ENCODE measurements at regions not wholly inside any gene's neighbourhood (a gene's known extent, or its start where the extent isn't known, plus 50 kb on each side); places are given as distances from the start of the nearest gene placed in this dataset.

DNA sequence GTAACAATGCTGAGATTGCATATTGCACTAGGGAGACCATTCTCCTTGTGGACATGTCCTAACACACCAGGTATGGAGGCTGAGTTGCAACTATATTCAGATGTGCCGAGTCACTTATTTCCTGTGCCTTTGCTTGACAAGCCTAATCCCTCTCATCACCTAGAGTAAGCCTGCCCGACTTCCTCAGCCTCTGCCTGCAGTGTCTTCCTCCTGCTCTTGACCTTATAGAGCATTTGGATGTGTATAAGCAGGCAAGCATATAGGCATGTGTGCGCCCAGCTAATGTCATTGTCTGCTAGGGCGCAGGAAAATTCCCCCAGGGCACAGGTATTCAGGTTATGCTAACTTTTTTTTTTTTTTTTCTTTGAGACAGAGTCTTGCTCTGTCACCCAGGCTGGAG lies 316.9 kb downstream of the CDH2 start:
- TF ChIP-seq, protein P1, sequence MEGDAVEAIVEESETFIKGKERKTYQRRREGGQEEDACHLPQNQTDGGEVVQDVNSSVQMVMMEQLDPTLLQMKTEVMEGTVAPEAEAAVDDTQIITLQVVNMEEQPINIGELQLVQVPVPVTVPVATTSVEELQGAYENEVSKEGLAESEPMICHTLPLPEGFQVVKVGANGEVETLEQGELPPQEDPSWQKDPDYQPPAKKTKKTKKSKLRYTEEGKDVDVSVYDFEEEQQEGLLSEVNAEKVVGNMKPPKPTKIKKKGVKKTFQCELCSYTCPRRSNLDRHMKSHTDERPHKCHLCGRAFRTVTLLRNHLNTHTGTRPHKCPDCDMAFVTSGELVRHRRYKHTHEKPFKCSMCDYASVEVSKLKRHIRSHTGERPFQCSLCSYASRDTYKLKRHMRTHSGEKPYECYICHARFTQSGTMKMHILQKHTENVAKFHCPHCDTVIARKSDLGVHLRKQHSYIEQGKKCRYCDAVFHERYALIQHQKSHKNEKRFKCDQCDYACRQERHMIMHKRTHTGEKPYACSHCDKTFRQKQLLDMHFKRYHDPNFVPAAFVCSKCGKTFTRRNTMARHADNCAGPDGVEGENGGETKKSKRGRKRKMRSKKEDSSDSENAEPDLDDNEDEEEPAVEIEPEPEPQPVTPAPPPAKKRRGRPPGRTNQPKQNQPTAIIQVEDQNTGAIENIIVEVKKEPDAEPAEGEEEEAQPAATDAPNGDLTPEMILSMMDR (IDR thresholded peaks at IDR 0.05) = no peak
- TF ChIP-seq POLR2A (IDR thresholded peaks at IDR 0.05) = no peak
